ENCODE measurements at regions not wholly inside any gene's neighbourhood (a gene's known extent, or its start where the extent isn't known, plus 50 kb on each side); places are given as distances from the start of the nearest gene placed in this dataset.

DNA sequence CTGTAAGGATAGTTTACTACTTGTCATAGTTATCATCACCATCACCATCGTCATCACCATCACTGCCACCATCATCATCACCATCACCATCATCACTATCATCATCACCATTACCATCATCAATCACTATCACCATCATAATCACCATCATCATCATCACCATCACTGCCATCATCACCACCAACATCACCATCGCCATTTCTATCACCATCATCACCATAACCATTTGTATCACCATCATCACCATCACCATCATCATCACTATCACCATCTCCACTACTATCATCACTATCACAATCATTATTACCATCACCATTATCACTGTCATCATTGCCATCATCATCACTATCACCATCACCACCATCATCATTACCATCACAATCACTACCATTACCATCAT, 655.5 kb upstream of the DEFB115 start:
- no peak overlapping the region for H3K4me3 ChIP-seq (ENCODE audit: low read depth, low read length)
- TF ChIP-seq, protein P1, sequence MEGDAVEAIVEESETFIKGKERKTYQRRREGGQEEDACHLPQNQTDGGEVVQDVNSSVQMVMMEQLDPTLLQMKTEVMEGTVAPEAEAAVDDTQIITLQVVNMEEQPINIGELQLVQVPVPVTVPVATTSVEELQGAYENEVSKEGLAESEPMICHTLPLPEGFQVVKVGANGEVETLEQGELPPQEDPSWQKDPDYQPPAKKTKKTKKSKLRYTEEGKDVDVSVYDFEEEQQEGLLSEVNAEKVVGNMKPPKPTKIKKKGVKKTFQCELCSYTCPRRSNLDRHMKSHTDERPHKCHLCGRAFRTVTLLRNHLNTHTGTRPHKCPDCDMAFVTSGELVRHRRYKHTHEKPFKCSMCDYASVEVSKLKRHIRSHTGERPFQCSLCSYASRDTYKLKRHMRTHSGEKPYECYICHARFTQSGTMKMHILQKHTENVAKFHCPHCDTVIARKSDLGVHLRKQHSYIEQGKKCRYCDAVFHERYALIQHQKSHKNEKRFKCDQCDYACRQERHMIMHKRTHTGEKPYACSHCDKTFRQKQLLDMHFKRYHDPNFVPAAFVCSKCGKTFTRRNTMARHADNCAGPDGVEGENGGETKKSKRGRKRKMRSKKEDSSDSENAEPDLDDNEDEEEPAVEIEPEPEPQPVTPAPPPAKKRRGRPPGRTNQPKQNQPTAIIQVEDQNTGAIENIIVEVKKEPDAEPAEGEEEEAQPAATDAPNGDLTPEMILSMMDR (IDR thresholded peaks at IDR 0.05; ENCODE audit: low read depth, low read length), result no peak
- no peak overlapping the region for H3K27ac ChIP-seq
- no peaks in the 10 kb centered on the region for H3K36me3 ChIP-seq
- no peaks in the 10 kb centered on the region for H3K9me3 ChIP-seq (ENCODE audit: severe bottlenecking)
- no peaks in the 10 kb centered on the region for H3K27me3 ChIP-seq (ENCODE audit: insufficient read depth, low read depth, severe bottlenecking)
- DNase-seq, result no peak

- TF ChIP-seq, protein P1 (IDR thresholded peaks at IDR 0.05; ENCODE audit: low read depth, low read length), result no peak
- H3K4me3 ChIP-seq (ENCODE audit: low read depth, low read length), result no peak overlapping the region
- DNase-seq, result no peak
- H3K27ac ChIP-seq, result no peak overlapping the region
- no peaks in the 10 kb centered on the region for H3K9me3 ChIP-seq (ENCODE audit: severe bottlenecking)
- H3K27me3 ChIP-seq (ENCODE audit: insufficient read depth, low read depth, severe bottlenecking), result peaks cover 1% of the 10 kb centered on the region
- H3K36me3 ChIP-seq, result no peaks in the 10 kb centered on the region
These were observed 655.0 kb upstream of the DEFB115 start for GRCh38 chr20:30602424-30602823.

DNA sequence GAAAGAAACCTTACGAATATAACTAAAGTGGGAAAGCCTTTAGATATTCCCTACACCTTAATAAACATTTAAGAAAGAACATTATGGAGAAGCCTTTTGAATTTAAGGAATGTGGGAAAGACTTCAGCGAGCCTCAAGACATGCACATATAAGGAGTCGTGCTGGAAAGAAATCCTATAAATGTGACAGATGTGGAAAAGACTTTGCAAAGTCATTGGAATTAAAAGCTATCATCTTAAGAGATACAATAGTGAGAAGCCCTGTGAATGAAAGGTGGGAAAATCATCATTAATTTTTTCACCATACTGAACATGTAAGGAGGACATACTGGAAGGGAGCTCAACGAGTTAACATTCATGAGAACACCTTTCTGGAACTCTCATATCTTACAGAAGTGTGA, 650.5 kb upstream of the DEFB115 start:
- no peak for DNase-seq
- Histone ChIP-seq H3K27ac (no peak overlapping the region), H3K4me3 (ENCODE audit: low read depth, low read length) (no peak overlapping the region), H3K27me3 (ENCODE audit: insufficient read depth, low read depth, severe bottlenecking) (peaks cover 20% of the 10 kb centered on the region), H3K9me3 (ENCODE audit: severe bottlenecking) (no peaks in the 10 kb centered on the region), H3K36me3 (no peaks in the 10 kb centered on the region)
- TF ChIP-seq, protein P1 (IDR thresholded peaks at IDR 0.05; ENCODE audit: low read depth, low read length), result no peak

GRCh38 chr20:30610029-30610693, 647.3 kb upstream of the DEFB115 start:
- Histone ChIP-seq H3K27me3 (ENCODE audit: insufficient read depth, low read depth, severe bottlenecking) (peaks cover 24% of the 10 kb centered on the region), H3K9me3 (ENCODE audit: severe bottlenecking) (no peaks in the 10 kb centered on the region), H3K27ac (no peak overlapping the region), H3K4me3 (ENCODE audit: low read depth, low read length) (no peak overlapping the region), H3K36me3 (no peaks in the 10 kb centered on the region)
- DNase-seq, result no peak
- TF ChIP-seq, protein P1 (IDR thresholded peaks at IDR 0.05; ENCODE audit: low read depth, low read length), result no peak

DNA sequence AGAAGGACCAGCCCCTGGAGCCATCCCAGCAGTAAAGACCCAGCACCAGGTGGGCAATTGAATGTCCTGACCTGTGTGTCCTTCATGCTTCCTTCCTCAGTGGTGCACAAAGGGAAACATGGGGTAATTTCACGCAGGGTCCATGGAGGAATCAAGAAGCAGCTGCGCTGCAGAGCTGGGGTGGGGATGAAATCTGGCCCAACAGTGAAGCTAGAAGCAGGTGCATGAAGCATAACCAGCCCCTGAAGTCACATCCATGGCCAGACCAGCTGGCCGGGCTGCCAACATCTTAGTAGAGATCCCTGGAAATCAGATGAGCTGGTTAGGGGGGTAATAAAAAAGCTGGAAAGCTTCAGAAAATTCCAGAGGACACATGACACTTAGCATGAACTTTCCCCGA, 646.7 kb upstream of the DEFB115 start:
- no peak overlapping the region for H3K4me3 ChIP-seq (ENCODE audit: low read depth, low read length)
- no peaks in the 10 kb centered on the region for H3K9me3 ChIP-seq (ENCODE audit: severe bottlenecking)
- no peak for DNase-seq
- H3K36me3 ChIP-seq, result no peaks in the 10 kb centered on the region
- H3K27ac ChIP-seq, result no peak overlapping the region
- peaks cover 24% of the 10 kb centered on the region for H3K27me3 ChIP-seq (ENCODE audit: insufficient read depth, low read depth, severe bottlenecking)
- TF ChIP-seq, protein P1 (IDR thresholded peaks at IDR 0.05; ENCODE audit: low read depth, low read length), result no peak

Data from WERI-Rb-1 (cell line).